ENCODE measurements at regions not wholly inside any gene's neighbourhood (a gene's known extent, or its start where the extent isn't known, plus 50 kb on each side); places are given as distances from the start of the nearest gene placed in this dataset.

- Histone ChIP-seq H3K4me3 (ENCODE audit: insufficient read depth, low read depth, low read length) (no peak overlapping the region), H4K8ac (ENCODE audit: low read depth in 2 of 2, low read length in 2 of 2) (no peak overlapping the region), H4K5ac (ENCODE audit: low read depth, low read length) (no peak overlapping the region), H2AK5ac (ENCODE audit: low read depth, low read length) (no peak overlapping the region), H3K14ac (replicated peaks; ENCODE audit: low read depth, low read length) (no peak overlapping the region), H3K36me3 (ENCODE audit: control insufficient read depth, insufficient read depth, low read length) (no peaks in the 10 kb centered on the region), H3K4me2 (ENCODE audit: low read depth, low read length) (no peak overlapping the region), H3K27me3 (ENCODE audit: control insufficient read depth, insufficient read depth, low read length) (no peaks in the 10 kb centered on the region), H3K9me1 (ENCODE audit: insufficient read depth, low read length) (no peaks in the 10 kb centered on the region), H2AFZ (replicated peaks; ENCODE audit: low read length, poor library complexity) (no peak overlapping the region), H3K4ac (ENCODE audit: low read depth, low read length) (no peak overlapping the region), H2BK5ac (ENCODE audit: low read depth, low read length, poor library complexity, severe bottlenecking) (no peak overlapping the region), H3K9ac (ENCODE audit: low read depth, low read length) (no peak overlapping the region), H3K4me1 (ENCODE audit: control insufficient read depth, insufficient read depth, low read length) (no peaks in the 10 kb centered on the region), H3K79me1 (ENCODE audit: low read depth in 1 of 2, low read length in 2 of 2) (no peaks in the 10 kb centered on the region), H3K18ac (ENCODE audit: low read depth, low read length) (no peak overlapping the region), H3K9me3 (ENCODE audit: control insufficient read depth, insufficient read depth, low read length) (peaks cover 11% of the 10 kb centered on the region), H2AK9ac (replicated peaks; ENCODE audit: low read depth, low read length, poor library complexity) (no peak overlapping the region), H3K56ac (ENCODE audit: extremely low read depth, insufficient read depth, low read length) (no peak overlapping the region), H3K27ac (ENCODE audit: insufficient read depth, low read length) (no peak overlapping the region), H4K20me1 (ENCODE audit: insufficient read depth, low read length) (no peaks in the 10 kb centered on the region), H3K23ac (ENCODE audit: low read depth, low read length) (no peak overlapping the region), H4K91ac (ENCODE audit: insufficient read depth, low read depth, low read length) (no peak overlapping the region), H2BK15ac (ENCODE audit: low read depth, low read length) (no peak overlapping the region), H2BK120ac (ENCODE audit: low read depth, low read length) (no peak overlapping the region), H2BK20ac (ENCODE audit: low read depth, low read length) (no peak overlapping the region)
- ChIA-PET POLR2A (ENCODE audit: unreplicated experiment) (no interaction called here), CTCF (no interaction called here)
- ATAC-seq (ENCODE audit: low read depth): no peak
- TF ChIP-seq RFX5 (IDR thresholded peaks at IDR 0.05; ENCODE audit: low read depth, low read length) (no peak), MAFK (IDR thresholded peaks at IDR 0.05; ENCODE audit: low read depth, low read length) (no peak), NFE2L2 (IDR thresholded peaks at IDR 0.05; ENCODE audit: low read depth, low read length) (no peak)
- TF ChIP-seq, protein P1, sequence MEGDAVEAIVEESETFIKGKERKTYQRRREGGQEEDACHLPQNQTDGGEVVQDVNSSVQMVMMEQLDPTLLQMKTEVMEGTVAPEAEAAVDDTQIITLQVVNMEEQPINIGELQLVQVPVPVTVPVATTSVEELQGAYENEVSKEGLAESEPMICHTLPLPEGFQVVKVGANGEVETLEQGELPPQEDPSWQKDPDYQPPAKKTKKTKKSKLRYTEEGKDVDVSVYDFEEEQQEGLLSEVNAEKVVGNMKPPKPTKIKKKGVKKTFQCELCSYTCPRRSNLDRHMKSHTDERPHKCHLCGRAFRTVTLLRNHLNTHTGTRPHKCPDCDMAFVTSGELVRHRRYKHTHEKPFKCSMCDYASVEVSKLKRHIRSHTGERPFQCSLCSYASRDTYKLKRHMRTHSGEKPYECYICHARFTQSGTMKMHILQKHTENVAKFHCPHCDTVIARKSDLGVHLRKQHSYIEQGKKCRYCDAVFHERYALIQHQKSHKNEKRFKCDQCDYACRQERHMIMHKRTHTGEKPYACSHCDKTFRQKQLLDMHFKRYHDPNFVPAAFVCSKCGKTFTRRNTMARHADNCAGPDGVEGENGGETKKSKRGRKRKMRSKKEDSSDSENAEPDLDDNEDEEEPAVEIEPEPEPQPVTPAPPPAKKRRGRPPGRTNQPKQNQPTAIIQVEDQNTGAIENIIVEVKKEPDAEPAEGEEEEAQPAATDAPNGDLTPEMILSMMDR (conservative IDR thresholded peaks at IDR 0.05; ENCODE audit: low read depth, low read length): no peak
- intact Hi-C loops (cut with micrococcal nuclease) (no loop called here), in situ Hi-C loops (cut with MboI; ENCODE audit: low sequenced_read_pairs) (no loop called here), dilution Hi-C loops (cut with HindIII; ENCODE audit: low sequenced_read_pairs, unreplicated experiment) (no loop called here)
- DNase-seq: no peak
- no TSS peak for BruUV-seq (replicated peaks)
- no CpG with 5 or more reads among the region's 2 CpGs for WGBS, 2 experiments (ENCODE audit: extremely low coverage in 2 of 2, insufficient read length in 1 of 2)
Observed at GRCh38 chr7:68006619-68007018, 1010.0 kb downstream of the TYW1 start.

Data from IMR-90 (cell line).